T47D (cell line): ENCODE measurements at regions not wholly inside any gene's neighbourhood (a gene's known extent, or its start where the extent isn't known, plus 50 kb on each side); places are given as distances from the start of the nearest gene placed in this dataset.
"Not testable (repeated sequence)": the region's sequence is repeated elsewhere in the genome, so short reads cannot be mapped to it uniquely, and the experiment has no call there.

Source experiments
- DNase-seq, 2 experiments: peaks; one replicate each; pipeline versions ENCODE4 v3.0.0 to v3.0.0-alpha.2; 2011 to 2012; ENCODE audit warnings: low read depth in 1 of 2, low spot score in 1 of 2
- JUND ChIP-seq: IDR thresholded peaks from 2 replicates; pipeline ENCODE4 v1.6.1; 2012; ENCODE audit warnings: low read depth
- in situ Hi-C: cut with HindIII; loops from 2 replicates; pipeline ENCODE4 v1.10.0; 2016; ENCODE audit warnings: low sequenced_read_pairs, low pct_unique_long_range_greater_than_20kb

GRCh38 chr1:83493633-83494032 is 505.3 kb downstream of the TTLL7 start:
- DNase-seq, result no peak
- in situ Hi-C loops, result no loop called here
- no peak for TF ChIP-seq JUND

- in situ Hi-C loops, result no loop called here
- no peak for DNase-seq
- no peak for TF ChIP-seq JUND
Measured at GRCh38 chr1:83491930-83492329, 507.0 kb downstream of the TTLL7 start.

- no peak for DNase-seq
- TF ChIP-seq JUND, result no peak
- in situ Hi-C loops, result no loop called here
Measured at GRCh38 chr1:83490988-83491387, 507.9 kb downstream of the TTLL7 start.

- DNase-seq, in situ Hi-C loops: not testable (repeated sequence)
Measured at GRCh38 chr1:83488105-83488504, 510.8 kb downstream of the TTLL7 start.

- in situ Hi-C loops, DNase-seq: not testable (repeated sequence)
Measured at GRCh38 chr1:83487460-83487859, 511.5 kb downstream of the TTLL7 start.

GRCh38 chr1:83485314-83486019 is 513.5 kb downstream of the TTLL7 start:
- in situ Hi-C loops, DNase-seq: not testable (repeated sequence)

- in situ Hi-C loops, DNase-seq: not testable (repeated sequence)
Measured at GRCh38 chr1:83481284-83481683, 517.6 kb downstream of the TTLL7 start.

GRCh38 chr1:83479591-83480239 is 519.2 kb downstream of the TTLL7 start:
- in situ Hi-C loops, DNase-seq: not testable (repeated sequence)

GRCh38 chr1:83478127-83478526 is 520.8 kb downstream of the TTLL7 start:
- DNase-seq, in situ Hi-C loops: not testable (repeated sequence)

GRCh38 chr1:83476518-83476917 is 522.4 kb downstream of the TTLL7 start:
- DNase-seq, in situ Hi-C loops: not testable (repeated sequence)

GRCh38 chr1:83474946-83475345 is 524.0 kb downstream of the TTLL7 start:
- DNase-seq, in situ Hi-C loops: not testable (repeated sequence)

- in situ Hi-C loops, DNase-seq: not testable (repeated sequence)
Measured at GRCh38 chr1:83473986-83474385, 524.9 kb downstream of the TTLL7 start.

GRCh38 chr1:83472066-83472465 is 526.9 kb downstream of the TTLL7 start:
- in situ Hi-C loops, DNase-seq: not testable (repeated sequence)

- in situ Hi-C loops, DNase-seq: not testable (repeated sequence)
Measured at GRCh38 chr1:83471272-83471671, 527.7 kb downstream of the TTLL7 start.

GRCh38 chr1:83468336-83468735 is 530.6 kb downstream of the TTLL7 start:
- DNase-seq, result peak in 1 of 2 experiments; percentile 22
- in situ Hi-C loops, result not testable (repeated sequence)

GRCh38 chr1:83457735-83458248 is 541.1 kb downstream of the TTLL7 start:
- peak in 1 of 2 experiments; percentile 10 for DNase-seq
- in situ Hi-C loops, result not testable (repeated sequence)

- DNase-seq, in situ Hi-C loops: not testable (repeated sequence)
Measured at GRCh38 chr1:83457281-83457680, 541.7 kb downstream of the TTLL7 start.

- in situ Hi-C loops, DNase-seq: not testable (repeated sequence)
Measured at GRCh38 chr1:83455753-83456152, 543.2 kb downstream of the TTLL7 start.
